HUES64 (cell line): ENCODE measurements at regions not wholly inside any gene's neighbourhood (a gene's known extent, or its start where the extent isn't known, plus 50 kb on each side); places are given as distances from the start of the nearest gene placed in this dataset.
"Not testable (repeated sequence)": the region's sequence is repeated elsewhere in the genome, so short reads cannot be mapped to it uniquely, and the experiment has no call there.

Experiments
- H3K27ac ChIP-seq: 2 replicates; pipeline ENCODE4 v1.7.0; 2013; ENCODE audit warnings: low read depth, low read length, inconsistent platforms
- H3K27me3 ChIP-seq: 2 replicates; pipeline ENCODE4 v1.6.1; 2013; ENCODE audit warnings: mild to moderate bottlenecking, low read length; ENCODE audit not compliant: insufficient read depth
- H3K36me3 ChIP-seq: 2 replicates; pipeline ENCODE4 v1.6.1; 2013; ENCODE audit warnings: mild to moderate bottlenecking, low read length; ENCODE audit not compliant: insufficient read depth
- H3K4me1 ChIP-seq: 2 replicates; pipeline ENCODE4 v1.6.1; 2013; ENCODE audit warnings: mild to moderate bottlenecking, low read length, moderate library complexity; ENCODE audit not compliant: insufficient read depth
- H3K4me3 ChIP-seq: 2 replicates; pipeline ENCODE4 v1.5.1; 2013; ENCODE audit warnings: mild to moderate bottlenecking, low read length, moderate library complexity
- H3K9ac ChIP-seq: 2 replicates; pipeline ENCODE4 v1.6.1; 2013; ENCODE audit warnings: mild to moderate bottlenecking, low read depth, low read length
- H3K9me3 ChIP-seq: 2 replicates; pipeline ENCODE4 v1.6.1; 2013; ENCODE audit warnings: low read depth, low read length; ENCODE audit not compliant: insufficient read depth
- WGBS: fragments of 150-250, 120-280 bp; methylation state at CpG from one replicate; pipeline ENCODE4 v1.1.7; 2013; ENCODE audit warnings: missing lambda C conversion rate; 5-methylcytosine and 5-hydroxymethylcytosine counted together

GRCh38 chr1:195686764-195687163, 921.5 kb downstream of the KCNT2 start:
- WGBS: 100% methylated on average over 2 of the region's 3 CpGs
- no peaks in the 10 kb centered on the region for H3K27me3 ChIP-seq
- no peaks in the 10 kb centered on the region for H3K36me3 ChIP-seq
- H3K4me3 ChIP-seq: no peak overlapping the region
- no peaks in the 10 kb centered on the region for H3K9me3 ChIP-seq
- H3K9ac ChIP-seq: no peak overlapping the region
- no peaks in the 10 kb centered on the region for H3K4me1 ChIP-seq
- no peak overlapping the region for H3K27ac ChIP-seq

- Histone ChIP-seq H3K36me3 (no peaks in the 10 kb centered on the region), H3K4me3 (no peak overlapping the region), H3K27ac (no peak overlapping the region), H3K9me3 (no peaks in the 10 kb centered on the region), H3K27me3 (no peaks in the 10 kb centered on the region), H3K4me1 (no peaks in the 10 kb centered on the region), H3K9ac (no peak overlapping the region)
- no CpG with 5 or more reads among the region's 1 CpG for WGBS
These were observed 943.6 kb downstream of the KCNT2 start for GRCh38 chr1:195664628-195665027.

GRCh38 chr1:195663549-195664280, 944.5 kb downstream of the KCNT2 start:
- Histone ChIP-seq H3K27ac (no peak overlapping the region), H3K9ac (no peak overlapping the region), H3K4me3 (no peak overlapping the region), H3K36me3 (no peaks in the 10 kb centered on the region), H3K27me3 (no peaks in the 10 kb centered on the region), H3K4me1 (no peaks in the 10 kb centered on the region), H3K9me3 (no peaks in the 10 kb centered on the region)
- WGBS: 90% methylated on average over 4 of the region's 4 CpGs

GRCh38 chr1:195656780-195657179, 951.5 kb downstream of the KCNT2 start:
- H3K9ac ChIP-seq: no peak overlapping the region
- H3K9me3 ChIP-seq: no peaks in the 10 kb centered on the region
- H3K27me3 ChIP-seq: no peaks in the 10 kb centered on the region
- no peaks in the 10 kb centered on the region for H3K4me1 ChIP-seq
- H3K4me3 ChIP-seq: no peak overlapping the region
- H3K36me3 ChIP-seq: no peaks in the 10 kb centered on the region
- no peak overlapping the region for H3K27ac ChIP-seq
- 83% methylated on average over 1 of the region's 1 CpG for WGBS

GRCh38 chr1:195648875-195649274, 959.4 kb downstream of the KCNT2 start:
- not testable (repeated sequence) for H3K9ac ChIP-seq, H3K9me3 ChIP-seq, H3K27ac ChIP-seq, H3K4me1 ChIP-seq, H3K4me3 ChIP-seq, H3K27me3 ChIP-seq, H3K36me3 ChIP-seq
- 100% methylated on average over 2 of the region's 2 CpGs for WGBS

- no peaks in the 10 kb centered on the region for H3K27me3 ChIP-seq
- H3K36me3 ChIP-seq: no peaks in the 10 kb centered on the region
- H3K9ac ChIP-seq: no peak overlapping the region
- H3K9me3 ChIP-seq: no peaks in the 10 kb centered on the region
- no peak overlapping the region for H3K27ac ChIP-seq
- H3K4me1 ChIP-seq: no peaks in the 10 kb centered on the region
- 73% methylated on average over 5 of the region's 5 CpGs for WGBS
- H3K4me3 ChIP-seq: no peak overlapping the region
These were observed 970.7 kb downstream of the KCNT2 start for GRCh38 chr1:195637539-195637938.

GRCh38 chr1:195618287-195618686, 990.0 kb downstream of the KCNT2 start:
- no peaks in the 10 kb centered on the region for H3K36me3 ChIP-seq
- H3K4me3 ChIP-seq: no peak overlapping the region
- H3K9me3 ChIP-seq: 0 out of 2 replicates have a peak, but pooled peaks cover 3% of the 10 kb centered on the region
- 89% methylated on average over 3 of the region's 3 CpGs for WGBS
- H3K27me3 ChIP-seq: no peaks in the 10 kb centered on the region
- H3K4me1 ChIP-seq: no peaks in the 10 kb centered on the region
- H3K9ac ChIP-seq: no peak overlapping the region
- no peak overlapping the region for H3K27ac ChIP-seq

DNA sequence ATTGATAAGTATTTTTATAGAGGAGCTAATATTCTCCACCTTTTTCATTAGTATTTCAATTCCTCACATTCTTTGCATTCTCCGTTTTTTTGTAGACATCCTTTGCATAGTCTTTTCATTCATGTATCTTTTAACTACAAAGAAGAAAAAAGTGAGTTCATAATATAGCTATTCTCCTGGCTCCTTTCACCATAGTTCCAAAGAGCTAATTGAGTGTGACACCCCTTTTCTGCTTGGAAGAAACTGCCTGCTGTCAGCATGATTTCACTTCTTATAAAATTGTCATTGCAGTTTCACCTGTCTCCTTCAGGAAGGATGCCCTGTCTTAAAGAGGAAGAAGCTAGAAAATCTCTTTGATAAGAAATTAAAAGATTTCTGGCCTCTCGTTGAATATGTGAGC, 991.1 kb downstream of the KCNT2 start:
- no peak overlapping the region for H3K27ac ChIP-seq
- whole genome bisulfite sequencing: 86% methylated on average over 1 of the region's 2 CpGs
- H3K9me3 ChIP-seq: 0 out of 2 replicates have a peak, but pooled peaks cover 3% of the 10 kb centered on the region
- H3K4me1 ChIP-seq: no peaks in the 10 kb centered on the region
- no peak overlapping the region for H3K4me3 ChIP-seq
- no peaks in the 10 kb centered on the region for H3K36me3 ChIP-seq
- no peak overlapping the region for H3K9ac ChIP-seq
- H3K27me3 ChIP-seq: no peaks in the 10 kb centered on the region

GRCh38 chr1:195608883-195609282, 999.4 kb downstream of the KCNT2 start:
- Histone ChIP-seq H3K9ac (no peak overlapping the region), H3K27me3 (no peaks in the 10 kb centered on the region), H3K9me3 (no peaks in the 10 kb centered on the region), H3K36me3 (no peaks in the 10 kb centered on the region), H3K27ac (no peak overlapping the region), H3K4me1 (peaks cover 7% of the 10 kb centered on the region; the same call in 1 of the 2 replicates), H3K4me3 (no peak overlapping the region)
- WGBS: 90% methylated on average over 1 of the region's 1 CpG

DNA sequence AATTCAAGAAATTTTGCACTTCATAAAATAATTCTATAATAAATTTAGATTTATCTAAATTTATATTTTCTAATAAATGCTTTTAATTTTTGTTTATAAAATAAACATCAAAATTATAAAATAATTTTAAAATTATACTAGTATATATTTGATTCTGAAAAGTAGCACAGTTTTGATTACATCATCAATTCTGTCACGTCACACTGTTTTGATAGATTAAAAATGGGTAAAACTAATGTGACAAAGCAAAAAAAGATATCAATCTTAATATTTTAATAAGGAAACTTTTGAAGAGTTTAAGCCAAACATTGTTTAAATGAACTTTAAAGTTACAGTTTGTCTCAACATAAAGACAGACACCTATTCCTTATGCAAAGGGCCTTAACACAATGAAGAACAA, 1001.8 kb downstream of the KCNT2 start:
- H3K9ac ChIP-seq: no peak overlapping the region
- no peaks in the 10 kb centered on the region for H3K27me3 ChIP-seq
- no peaks in the 10 kb centered on the region for H3K9me3 ChIP-seq
- no peaks in the 10 kb centered on the region for H3K36me3 ChIP-seq
- no CpG with 5 or more reads among the region's 1 CpG for WGBS
- no peak overlapping the region for H3K27ac ChIP-seq
- peaks cover 7% of the 10 kb centered on the region; the same call in 1 of the 2 replicates for H3K4me1 ChIP-seq
- H3K4me3 ChIP-seq: no peak overlapping the region

DNA sequence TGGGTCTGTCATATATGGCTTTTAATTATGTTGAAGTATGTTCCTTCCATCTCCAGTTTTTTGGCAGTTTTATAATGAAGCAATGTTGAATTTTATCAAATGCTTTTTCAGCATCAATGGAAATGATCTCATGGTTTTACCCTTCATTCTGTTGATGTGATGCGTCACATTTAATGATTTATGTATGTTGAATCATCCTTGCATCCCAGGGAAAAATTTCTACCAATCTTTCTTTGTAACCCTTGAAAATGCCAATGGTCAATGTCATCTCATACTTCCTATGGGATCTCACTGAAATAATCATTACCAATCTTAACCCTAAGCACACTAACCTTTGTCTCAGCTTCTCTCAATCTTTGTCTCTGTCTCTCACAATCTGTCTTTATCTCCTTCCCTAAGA, 1004.0 kb downstream of the KCNT2 start:
- no CpG with 5 or more reads among the region's 1 CpG for WGBS
- H3K4me1 ChIP-seq: peaks cover 7% of the 10 kb centered on the region; the same call in 1 of the 2 replicates
- H3K36me3 ChIP-seq: no peaks in the 10 kb centered on the region
- H3K27me3 ChIP-seq: no peaks in the 10 kb centered on the region
- H3K9me3 ChIP-seq: no peaks in the 10 kb centered on the region
- H3K27ac ChIP-seq: no peak overlapping the region
- H3K4me3 ChIP-seq: no peak overlapping the region
- no peak overlapping the region for H3K9ac ChIP-seq

- no peak overlapping the region for H3K4me3 ChIP-seq
- H3K27me3 ChIP-seq: no peaks in the 10 kb centered on the region
- H3K9ac ChIP-seq: no peak overlapping the region
- H3K36me3 ChIP-seq: no peaks in the 10 kb centered on the region
- no peaks in the 10 kb centered on the region for H3K4me1 ChIP-seq
- H3K9me3 ChIP-seq: no peaks in the 10 kb centered on the region
- H3K27ac ChIP-seq: no peak overlapping the region
These were observed 1010.3 kb downstream of the KCNT2 start for GRCh38 chr1:195597891-195598290.
